ENCODE measurements at regions not wholly inside any gene's neighbourhood (a gene's known extent, or its start where the extent isn't known, plus 50 kb on each side); places are given as distances from the start of the nearest gene placed in this dataset.

- TF ChIP-seq FOXA3 (CRISPR knock-in tag; IDR thresholded peaks at IDR 0.05) (peak; percentile 69; the same call in 1 of the 2 replicates), ARNTL (CRISPR knock-in tag; IDR thresholded peaks at IDR 0.05) (no peak), ZNF503 (CRISPR knock-in tag; IDR thresholded peaks at IDR 0.05) (no peak), ZNF251 (CRISPR knock-in tag; IDR thresholded peaks at IDR 0.05) (no peak), ERF (CRISPR knock-in tag; IDR thresholded peaks at IDR 0.05) (no peak), ELF4 (CRISPR knock-in tag; IDR thresholded peaks at IDR 0.05; ENCODE audit: borderline replicate concordance) (no peak), NCOR1 (IDR thresholded peaks at IDR 0.05; ENCODE audit: borderline replicate concordance, low read length) (peak; percentile 27; the same call in 1 of the 2 replicates), ZSCAN20 (CRISPR knock-in tag; IDR thresholded peaks at IDR 0.05; ENCODE audit: borderline replicate concordance) (no peak), BCL6 (CRISPR knock-in tag; IDR thresholded peaks at IDR 0.05) (peak; percentile 61; the same call in 1 of the 2 replicates), SMYD3 (CRISPR knock-in tag; IDR thresholded peaks at IDR 0.05) (no peak), SRY (CRISPR knock-in tag; IDR thresholded peaks at IDR 0.05) (no peak), ZNF383 (CRISPR knock-in tag; IDR thresholded peaks at IDR 0.05; ENCODE audit: borderline replicate concordance) (no peak), ZNF431 (CRISPR knock-in tag; IDR thresholded peaks at IDR 0.05; ENCODE audit: borderline replicate concordance, low read depth) (no peak), ZNF343 (CRISPR knock-in tag; IDR thresholded peaks at IDR 0.05) (no peak), ZNF772 (CRISPR knock-in tag; IDR thresholded peaks at IDR 0.05) (no peak), ZBTB1 (CRISPR knock-in tag; IDR thresholded peaks at IDR 0.05; ENCODE audit: borderline replicate concordance) (no peak), AGO1 (IDR thresholded peaks at IDR 0.05; ENCODE audit: low read depth, low read length, poor library complexity, severe bottlenecking) (no peak), ZC3H4 (CRISPR knock-in tag; IDR thresholded peaks at IDR 0.05; ENCODE audit: borderline replicate concordance) (no peak), ESRRA (CRISPR knock-in tag; IDR thresholded peaks at IDR 0.05; ENCODE audit: low read depth) (no peak), SRSF4 (IDR thresholded peaks at IDR 0.05; ENCODE audit: low read depth, low read length, poor library complexity, severe bottlenecking) (no peak), RELA (CRISPR knock-in tag; IDR thresholded peaks at IDR 0.05) (no peak), GATAD2A (CRISPR knock-in tag; IDR thresholded peaks at IDR 0.05) (peak; percentile 80), JUNB (CRISPR knock-in tag; IDR thresholded peaks at IDR 0.05; ENCODE audit: borderline replicate concordance) (no peak), ZNF720 (CRISPR knock-in tag; IDR thresholded peaks at IDR 0.05) (no peak), ZFP90 (CRISPR knock-in tag; IDR thresholded peaks at IDR 0.05; ENCODE audit: borderline replicate concordance) (no peak), CEBPG (CRISPR knock-in tag; IDR thresholded peaks at IDR 0.05) (no peak), ZNF468 (CRISPR knock-in tag; IDR thresholded peaks at IDR 0.05) (no peak), SMC3 (IDR thresholded peaks at IDR 0.05; ENCODE audit: low read length) (no peak), ZNF337 (CRISPR knock-in tag; IDR thresholded peaks at IDR 0.05; ENCODE audit: borderline replicate concordance, low read depth) (no peak), GABPA (IDR thresholded peaks at IDR 0.05; ENCODE audit: low read depth, low read length) (no peak), GABPA (CRISPR knock-in tag; IDR thresholded peaks at IDR 0.05; ENCODE audit: low read depth) (peak; percentile 33; the same call in 1 of the 2 replicates)
- TF ChIP-seq, protein P1, sequence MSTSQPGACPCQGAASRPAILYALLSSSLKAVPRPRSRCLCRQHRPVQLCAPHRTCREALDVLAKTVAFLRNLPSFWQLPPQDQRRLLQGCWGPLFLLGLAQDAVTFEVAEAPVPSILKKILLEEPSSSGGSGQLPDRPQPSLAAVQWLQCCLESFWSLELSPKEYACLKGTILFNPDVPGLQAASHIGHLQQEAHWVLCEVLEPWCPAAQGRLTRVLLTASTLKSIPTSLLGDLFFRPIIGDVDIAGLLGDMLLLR (CRISPR knock-in tag; IDR thresholded peaks at IDR 0.05): no peak
These were observed 196.1 kb upstream of the SVIL start (continued) for GRCh38 chr10:29830531-29831512.
